H54 (cell line): ENCODE measurements at regions not wholly inside any gene's neighbourhood (a gene's known extent, or its start where the extent isn't known, plus 50 kb on each side); places are given as distances from the start of the nearest gene placed in this dataset.

Experiments
- DNase-seq: peaks from one replicate; pipeline ENCODE4 v3.0.0; 2011; ENCODE audit warnings: low spot score, mixed read lengths; ENCODE audit not compliant: insufficient read length
- FAIRE-seq: peaks from 3 replicates; lab custom pipeline; 2011; peaks lifted over from hg19 to GRCh38; lab: Jason Lieb, UNC
- POLR2A ChIP-seq: IDR thresholded peaks from 2 replicates; pipeline ENCODE4 v1.6.1; 2011; ENCODE audit warnings: low read depth, mild to moderate bottlenecking, low read length

- TF ChIP-seq POLR2A: no peak
- DNase-seq (no peak), FAIRE-seq (no peak)
Measured at GRCh38 chr4:14596437-14596836, 405.8 kb upstream of the CPEB2 start.

- FAIRE-seq (no peak), DNase-seq (no peak)
- no peak for TF ChIP-seq POLR2A
Measured at GRCh38 chr4:14596904-14597303, 405.4 kb upstream of the CPEB2 start.

GRCh38 chr4:14602206-14602605 is 400.1 kb upstream of the CPEB2 start:
- DNase-seq: no peak
- no peak for TF ChIP-seq POLR2A
- no peak for FAIRE-seq

- no peak for FAIRE-seq
- DNase-seq: no peak
- no peak for TF ChIP-seq POLR2A
Measured at GRCh38 chr4:14607001-14607400, 395.3 kb upstream of the CPEB2 start.

GRCh38 chr4:14607578-14607977 is 394.7 kb upstream of the CPEB2 start:
- no peak for TF ChIP-seq POLR2A
- no peak for DNase-seq

GRCh38 chr4:14608630-14609029 is 393.7 kb upstream of the CPEB2 start:
- no peak for TF ChIP-seq POLR2A
- FAIRE-seq (no peak), DNase-seq (no peak)

More at GRCh38 chr4:14607578-14607977, 394.7 kb upstream of the CPEB2 start:
- FAIRE-seq: no peak

- FAIRE-seq: no peak
- TF ChIP-seq POLR2A: no peak
- DNase-seq: no peak
Measured at GRCh38 chr4:14614840-14615239, 387.4 kb upstream of the CPEB2 start.

- FAIRE-seq: no peak
- no peak for DNase-seq
- TF ChIP-seq POLR2A: no peak
Measured at GRCh38 chr4:14615671-14616070, 386.6 kb upstream of the CPEB2 start.

GRCh38 chr4:14620567-14621141 is 381.6 kb upstream of the CPEB2 start:
- FAIRE-seq (no peak), DNase-seq (no peak)
- TF ChIP-seq POLR2A: no peak

GRCh38 chr4:14621731-14622463 is 380.4 kb upstream of the CPEB2 start:
- no peak for TF ChIP-seq POLR2A
- FAIRE-seq (no peak), DNase-seq (no peak)

- no peak for FAIRE-seq
- DNase-seq: no peak
- no peak for TF ChIP-seq POLR2A
Measured at GRCh38 chr4:14627038-14627437, 375.2 kb upstream of the CPEB2 start.

- TF ChIP-seq POLR2A: no peak
- DNase-seq (no peak), FAIRE-seq (no peak)
Measured at GRCh38 chr4:14631806-14632440, 370.4 kb upstream of the CPEB2 start.

GRCh38 chr4:14636563-14636962 is 365.7 kb upstream of the CPEB2 start:
- DNase-seq (no peak), FAIRE-seq (no peak)
- TF ChIP-seq POLR2A: no peak

GRCh38 chr4:14640476-14640875 is 361.8 kb upstream of the CPEB2 start:
- DNase-seq: no peak
- FAIRE-seq: no peak
- TF ChIP-seq POLR2A: no peak

GRCh38 chr4:14641871-14642270 is 360.4 kb upstream of the CPEB2 start:
- FAIRE-seq: no peak
- no peak for TF ChIP-seq POLR2A
- DNase-seq: no peak
